SJSA1 (cell line): ENCODE measurements at regions not wholly inside any gene's neighbourhood (a gene's known extent, or its start where the extent isn't known, plus 50 kb on each side); places are given as distances from the start of the nearest gene placed in this dataset.

Source experiments
- DNase-seq, 2 experiments: peaks; one replicate each; pipeline ENCODE4 v3.0.0-alpha.2; 2015 to 2020; ENCODE audit warnings: low spot score in 2 of 2, low read depth in 1 of 2
- H3K27ac ChIP-seq: fragments of 250-450 bp; sonication (Bioruptor Pico); 2 replicates; pipeline ENCODE4 v1.5.1; 2020; ENCODE audit warnings: mild to moderate bottlenecking, moderate library complexity
- H3K27me3 ChIP-seq: fragments of 250-450 bp; sonication (Bioruptor Pico); replicated peaks from 2 replicates; pipeline ENCODE4 v1.5.1; 2020; ENCODE audit warnings: mild to moderate bottlenecking, moderate library complexity
- H3K36me3 ChIP-seq: fragments of 250-450 bp; sonication (Bioruptor Pico); 2 replicates; pipeline ENCODE4 v1.5.1; 2020; ENCODE audit warnings: mild to moderate bottlenecking
- H3K4me1 ChIP-seq: fragments of 250-450 bp; sonication (Bioruptor Pico); replicated peaks from 2 replicates; pipeline ENCODE4 v1.6.1; 2021; ENCODE audit warnings: mild to moderate bottlenecking
- H3K4me3 ChIP-seq: fragments of 250-450 bp; sonication (Bioruptor Pico); 2 replicates; pipeline ENCODE4 v1.5.1; 2020; ENCODE audit warnings: mild to moderate bottlenecking
- H3K9me3 ChIP-seq: fragments of 250-450 bp; sonication (Bioruptor Pico); replicated peaks from 2 replicates; pipeline ENCODE4 v1.5.1; 2020; ENCODE audit warnings: mild to moderate bottlenecking

GRCh38 chr22:48556751-48557150, 1270.9 kb downstream of the BRD1 start:
- Histone ChIP-seq H3K27ac (no peak overlapping the region), H3K36me3 (no peaks in the 10 kb centered on the region), H3K4me1 (peaks cover 5% of the 10 kb centered on the region; the same call in 1 of the 2 replicates), H3K9me3 (no peaks in the 10 kb centered on the region), H3K27me3 (no peaks in the 10 kb centered on the region), H3K4me3 (no peak overlapping the region)
- no peak for DNase-seq

- Histone ChIP-seq H3K4me1 (peaks cover 5% of the 10 kb centered on the region; the same call in 1 of the 2 replicates), H3K27ac (no peak overlapping the region), H3K4me3 (no peak overlapping the region), H3K9me3 (no peaks in the 10 kb centered on the region), H3K36me3 (no peaks in the 10 kb centered on the region), H3K27me3 (no peaks in the 10 kb centered on the region)
- no peak for DNase-seq
Measured at GRCh38 chr22:48556222-48556621, 1271.5 kb downstream of the BRD1 start.

- no peaks in the 10 kb centered on the region for H3K27me3 ChIP-seq
- no peaks in the 10 kb centered on the region for H3K9me3 ChIP-seq
- H3K4me3 ChIP-seq: no peak overlapping the region
- no peak overlapping the region for H3K27ac ChIP-seq
- H3K4me1 ChIP-seq: peaks cover 5% of the 10 kb centered on the region; the same call in 1 of the 2 replicates
- no peaks in the 10 kb centered on the region for H3K36me3 ChIP-seq
- no peak for DNase-seq
Measured at GRCh38 chr22:48555606-48556005, 1272.1 kb downstream of the BRD1 start.

- peak in 1 of 2 experiments; percentile 19 for DNase-seq
- H3K36me3 ChIP-seq: no peaks in the 10 kb centered on the region
- no peak overlapping the region for H3K4me3 ChIP-seq
- H3K9me3 ChIP-seq: no peaks in the 10 kb centered on the region
- no peaks in the 10 kb centered on the region for H3K27me3 ChIP-seq
- H3K4me1 ChIP-seq: peaks cover 5% of the 10 kb centered on the region; the same call in 1 of the 2 replicates
- no peak overlapping the region for H3K27ac ChIP-seq
Measured at GRCh38 chr22:48554893-48555572, 1272.6 kb downstream of the BRD1 start.

GRCh38 chr22:48553694-48554308, 1273.9 kb downstream of the BRD1 start:
- Histone ChIP-seq H3K9me3 (no peaks in the 10 kb centered on the region), H3K4me3 (no peak overlapping the region), H3K36me3 (no peaks in the 10 kb centered on the region), H3K27ac (no peak overlapping the region), H3K27me3 (no peaks in the 10 kb centered on the region), H3K4me1 (peaks cover 5% of the 10 kb centered on the region; the same call in 1 of the 2 replicates)
- no peak for DNase-seq

GRCh38 chr22:48553119-48553518, 1274.6 kb downstream of the BRD1 start:
- Histone ChIP-seq H3K27me3 (no peaks in the 10 kb centered on the region), H3K36me3 (no peaks in the 10 kb centered on the region), H3K9me3 (no peaks in the 10 kb centered on the region), H3K4me1 (peaks cover 5% of the 10 kb centered on the region; the same call in 1 of the 2 replicates), H3K4me3 (no peak overlapping the region), H3K27ac (no peak overlapping the region)
- DNase-seq: no peak

- DNase-seq: no peak
- Histone ChIP-seq H3K4me3 (no peak overlapping the region), H3K27me3 (no peaks in the 10 kb centered on the region), H3K9me3 (no peaks in the 10 kb centered on the region), H3K36me3 (no peaks in the 10 kb centered on the region), H3K4me1 (peaks cover 5% of the 10 kb centered on the region; the same call in 1 of the 2 replicates), H3K27ac (no peak overlapping the region)
Measured at GRCh38 chr22:48551716-48552268, 1275.9 kb downstream of the BRD1 start.

GRCh38 chr22:48551061-48551460, 1276.6 kb downstream of the BRD1 start:
- H3K36me3 ChIP-seq: no peaks in the 10 kb centered on the region
- no peaks in the 10 kb centered on the region for H3K9me3 ChIP-seq
- DNase-seq: no peak
- H3K4me3 ChIP-seq: no peak overlapping the region
- peaks cover 5% of the 10 kb centered on the region; the same call in 1 of the 2 replicates for H3K4me1 ChIP-seq
- no peaks in the 10 kb centered on the region for H3K27me3 ChIP-seq
- H3K27ac ChIP-seq: no peak overlapping the region

- no peak for DNase-seq
- Histone ChIP-seq H3K36me3 (no peaks in the 10 kb centered on the region), H3K27ac (no peak overlapping the region), H3K9me3 (no peaks in the 10 kb centered on the region), H3K4me3 (no peak overlapping the region), H3K4me1 (no peaks in the 10 kb centered on the region), H3K27me3 (no peaks in the 10 kb centered on the region)
Measured at GRCh38 chr22:48548391-48548790, 1279.3 kb downstream of the BRD1 start.

- Histone ChIP-seq H3K36me3 (no peaks in the 10 kb centered on the region), H3K4me1 (no peaks in the 10 kb centered on the region), H3K27me3 (no peaks in the 10 kb centered on the region), H3K27ac (no peak overlapping the region), H3K4me3 (no peak overlapping the region), H3K9me3 (no peaks in the 10 kb centered on the region)
- DNase-seq: no peak
Measured at GRCh38 chr22:48547971-48548370, 1279.7 kb downstream of the BRD1 start.

GRCh38 chr22:48546653-48547424, 1280.8 kb downstream of the BRD1 start:
- H3K36me3 ChIP-seq: no peaks in the 10 kb centered on the region
- no peaks in the 10 kb centered on the region for H3K27me3 ChIP-seq
- no peak overlapping the region for H3K27ac ChIP-seq
- no peak overlapping the region for H3K4me3 ChIP-seq
- no peak for DNase-seq
- H3K9me3 ChIP-seq: no peaks in the 10 kb centered on the region
- no peaks in the 10 kb centered on the region for H3K4me1 ChIP-seq

GRCh38 chr22:48545987-48546386, 1281.7 kb downstream of the BRD1 start:
- Histone ChIP-seq H3K27me3 (no peaks in the 10 kb centered on the region), H3K4me3 (no peak overlapping the region), H3K4me1 (no peaks in the 10 kb centered on the region)

GRCh38 chr22:48541401-48542098, 1286.1 kb downstream of the BRD1 start:
- H3K4me3 ChIP-seq: no peak overlapping the region
- H3K27ac ChIP-seq: no peak overlapping the region
- DNase-seq: no peak
- no peaks in the 10 kb centered on the region for H3K4me1 ChIP-seq
- H3K27me3 ChIP-seq: no peaks in the 10 kb centered on the region
- H3K36me3 ChIP-seq: no peaks in the 10 kb centered on the region
- no peaks in the 10 kb centered on the region for H3K9me3 ChIP-seq

More at GRCh38 chr22:48545987-48546386, 1281.7 kb downstream of the BRD1 start:
- Histone ChIP-seq H3K27ac (no peak overlapping the region), H3K36me3 (no peaks in the 10 kb centered on the region), H3K9me3 (no peaks in the 10 kb centered on the region)
- no peak for DNase-seq
